ENCODE measurements at regions not wholly inside any gene's neighbourhood (a gene's known extent, or its start where the extent isn't known, plus 50 kb on each side); places are given as distances from the start of the nearest gene placed in this dataset.

GRCh38 chr13:88919970-88920628, 1248.9 kb downstream of the SLITRK5 start:
- TF ChIP-seq, protein P1, sequence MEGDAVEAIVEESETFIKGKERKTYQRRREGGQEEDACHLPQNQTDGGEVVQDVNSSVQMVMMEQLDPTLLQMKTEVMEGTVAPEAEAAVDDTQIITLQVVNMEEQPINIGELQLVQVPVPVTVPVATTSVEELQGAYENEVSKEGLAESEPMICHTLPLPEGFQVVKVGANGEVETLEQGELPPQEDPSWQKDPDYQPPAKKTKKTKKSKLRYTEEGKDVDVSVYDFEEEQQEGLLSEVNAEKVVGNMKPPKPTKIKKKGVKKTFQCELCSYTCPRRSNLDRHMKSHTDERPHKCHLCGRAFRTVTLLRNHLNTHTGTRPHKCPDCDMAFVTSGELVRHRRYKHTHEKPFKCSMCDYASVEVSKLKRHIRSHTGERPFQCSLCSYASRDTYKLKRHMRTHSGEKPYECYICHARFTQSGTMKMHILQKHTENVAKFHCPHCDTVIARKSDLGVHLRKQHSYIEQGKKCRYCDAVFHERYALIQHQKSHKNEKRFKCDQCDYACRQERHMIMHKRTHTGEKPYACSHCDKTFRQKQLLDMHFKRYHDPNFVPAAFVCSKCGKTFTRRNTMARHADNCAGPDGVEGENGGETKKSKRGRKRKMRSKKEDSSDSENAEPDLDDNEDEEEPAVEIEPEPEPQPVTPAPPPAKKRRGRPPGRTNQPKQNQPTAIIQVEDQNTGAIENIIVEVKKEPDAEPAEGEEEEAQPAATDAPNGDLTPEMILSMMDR (IDR thresholded peaks at IDR 0.05; ENCODE audit: poor library complexity) = no peak
- no peak for TF ChIP-seq EZH2 (IDR thresholded peaks at IDR 0.05; ENCODE audit: borderline replicate concordance)
